H9 (cell line): ENCODE measurements at regions not wholly inside any gene's neighbourhood (a gene's known extent, or its start where the extent isn't known, plus 50 kb on each side); places are given as distances from the start of the nearest gene placed in this dataset.

ENCODE experiments used
- DNase-seq: peaks from one replicate; pipeline ENCODE4 v3.0.0-alpha.2; 2017
- H2AFZ ChIP-seq: one replicate; pipeline ENCODE4 v1.6.1; 2013; ENCODE audit warnings: mild to moderate bottlenecking, low read length, control low read depth, moderate library complexity
- H2AK5ac ChIP-seq: 2 replicates; pipeline ENCODE4 v1.6.1; 2013; ENCODE audit warnings: low read length, control low read depth, mixed read lengths; ENCODE audit not compliant: insufficient read length
- H2BK120ac ChIP-seq: one replicate; pipeline ENCODE4 v1.6.1; 2013; ENCODE audit warnings: low read depth, mild to moderate bottlenecking, low read length, control low read depth, inconsistent platforms; ENCODE audit not compliant: poor library complexity, severe bottlenecking
- H2BK12ac ChIP-seq: 2 replicates; pipeline ENCODE4 v1.6.1; 2013; ENCODE audit warnings: low read length, control low read depth, mixed read lengths, low read depth; ENCODE audit not compliant: insufficient read length
- H2BK15ac ChIP-seq: 2 replicates; pipeline ENCODE4 v1.6.1; 2013; ENCODE audit warnings: low read depth, low read length, control low read depth
- H2BK20ac ChIP-seq: one replicate; pipeline ENCODE4 v1.6.1; 2013; ENCODE audit warnings: low read depth, mild to moderate bottlenecking, low read length, control low read depth, inconsistent platforms; ENCODE audit not compliant: poor library complexity, severe bottlenecking
- H2BK5ac ChIP-seq: 2 replicates; pipeline ENCODE4 v1.6.1; 2013; ENCODE audit warnings: low read length, control low read depth, mixed read lengths; ENCODE audit not compliant: insufficient read length
- H3K14ac ChIP-seq: 2 replicates; pipeline ENCODE4 v1.6.1; 2013; ENCODE audit warnings: low read length, control low read depth; ENCODE audit not compliant: insufficient read depth
- H3K18ac ChIP-seq: 2 replicates; pipeline ENCODE4 v1.6.1; 2013; ENCODE audit warnings: low read depth, mild to moderate bottlenecking, mixed read lengths, low read length, control low read depth; ENCODE audit not compliant: insufficient read length
- H3K23ac ChIP-seq: 2 replicates; pipeline ENCODE4 v1.6.1; 2013; ENCODE audit warnings: low read length, control low read depth, mixed read lengths, low read depth; ENCODE audit not compliant: insufficient read length
- H3K23me2 ChIP-seq: 2 replicates; pipeline ENCODE4 v1.6.1; 2013; ENCODE audit warnings: low read depth, mild to moderate bottlenecking, mixed read lengths, low read length, control low read depth; ENCODE audit not compliant: insufficient read length, poor library complexity, severe bottlenecking
- H3K27ac ChIP-seq: 2 replicates; pipeline ENCODE4 v1.5.1; 2013; ENCODE audit warnings: low read length, control low read depth, mixed read lengths, low read depth; ENCODE audit not compliant: insufficient read length
- H3K27me3 ChIP-seq: 2 replicates; pipeline ENCODE4 v1.6.1; 2013; ENCODE audit warnings: low read length, control low read depth, inconsistent platforms; ENCODE audit not compliant: insufficient read depth
- H3K4ac ChIP-seq: 2 replicates; pipeline ENCODE4 v1.6.1; 2013; ENCODE audit warnings: low read depth, mild to moderate bottlenecking, control low read depth, inconsistent platforms, low read length, moderate library complexity
- H3K4me1 ChIP-seq: 2 replicates; pipeline ENCODE4 v1.6.1; 2013; ENCODE audit warnings: low read length, control low read depth, inconsistent platforms; ENCODE audit not compliant: insufficient read depth
- H3K4me2 ChIP-seq: 2 replicates; pipeline ENCODE4 v1.6.1; 2013; ENCODE audit warnings: low read length, control low read depth, mixed read lengths; ENCODE audit not compliant: insufficient read length, insufficient read depth
- H3K56ac ChIP-seq: 2 replicates; pipeline ENCODE4 v1.6.1; 2013; ENCODE audit warnings: low read depth, mild to moderate bottlenecking, mixed read lengths, low read length, control low read depth; ENCODE audit not compliant: insufficient read length
- H3K79me1 ChIP-seq: 2 replicates; pipeline ENCODE4 v1.6.1; 2013; ENCODE audit warnings: low read depth, mild to moderate bottlenecking, moderate library complexity, low read length, control low read depth, inconsistent platforms; ENCODE audit not compliant: insufficient read depth, poor library complexity, severe bottlenecking
- H3K79me2 ChIP-seq: 2 replicates; pipeline ENCODE4 v1.6.1; 2013; ENCODE audit warnings: low read length, control low read depth, inconsistent platforms; ENCODE audit not compliant: insufficient read depth
- H3K9ac ChIP-seq: 2 replicates; pipeline ENCODE4 v1.6.1; 2013; ENCODE audit warnings: low read length, control low read depth, mixed read lengths; ENCODE audit not compliant: insufficient read length; ENCODE audit errors: extremely low read depth
- H3K9me3 ChIP-seq: one replicate; pipeline ENCODE4 v1.6.1; 2013; ENCODE audit warnings: low read depth, low read length, inconsistent platforms; ENCODE audit not compliant: control insufficient read depth
- H3T11ph ChIP-seq: one replicate; pipeline ENCODE4 v1.6.1; 2013; ENCODE audit warnings: mild to moderate bottlenecking, low read length, control low read depth, inconsistent platforms
- H4K20me1 ChIP-seq: one replicate; pipeline ENCODE4 v1.6.1; 2013; ENCODE audit not compliant: control insufficient read depth, insufficient read length, insufficient read depth
- H4K5ac ChIP-seq: 2 replicates; pipeline ENCODE4 v1.6.1; 2013; ENCODE audit warnings: low read depth, mild to moderate bottlenecking, mixed read lengths, low read length, control low read depth; ENCODE audit not compliant: insufficient read length
- H4K8ac ChIP-seq: replicated peaks from 2 replicates; pipeline ENCODE4 v1.6.1; 2013; ENCODE audit warnings: low read length, control low read depth, mixed read lengths, low read depth; ENCODE audit not compliant: insufficient read length
- H4K91ac ChIP-seq: 2 replicates; pipeline ENCODE4 v1.6.1; 2013; ENCODE audit warnings: low read depth, mild to moderate bottlenecking, moderate library complexity, mixed read lengths, low read length, control low read depth; ENCODE audit not compliant: insufficient read length
- H3K27ac Mint-ChIP-seq, 3 experiments: 2 replicates in 2 of 3; 3 replicates in 1 of 3; pipeline ENCODE4 v1.8.0; 2020 to 2021; ENCODE audit warnings: mixed read lengths in 3 of 3, mild to moderate bottlenecking in 1 of 3, moderate library complexity in 1 of 3
- H3K27me3 Mint-ChIP-seq: 2 replicates; pipeline ENCODE4 v1.8.0; 2021; ENCODE audit warnings: low read depth, mild to moderate bottlenecking, moderate library complexity, mixed read lengths
- H3K36me3 Mint-ChIP-seq, 3 experiments: 2 replicates in 2 of 3; 3 replicates in 1 of 3; pipeline ENCODE4 v1.8.0; 2020 to 2021; ENCODE audit warnings: low read depth in 3 of 3, mixed read lengths in 3 of 3; ENCODE audit not compliant: insufficient read depth in 1 of 3
- H3K4me1 Mint-ChIP-seq, 2 experiments: 2 replicates each; pipeline ENCODE4 v1.8.0; 2020; ENCODE audit warnings: mixed read lengths in 2 of 2
- H3K4me3 Mint-ChIP-seq, 2 experiments: 2 replicates in 1 of 2; 3 replicates in 1 of 2; pipeline ENCODE4 v1.8.0; 2020 to 2021; ENCODE audit warnings: mild to moderate bottlenecking in 2 of 2, mixed read lengths in 2 of 2, moderate library complexity in 1 of 2
- H3K9me3 Mint-ChIP-seq, 2 experiments: 2 replicates in 1 of 2; 3 replicates in 1 of 2; pipeline ENCODE4 v1.8.0; 2020; ENCODE audit warnings: mild to moderate bottlenecking in 2 of 2, mixed read lengths in 2 of 2, moderate library complexity in 1 of 2
- WGBS: extraction: QIAGEN DNeasy Blood & Tissue Kit; methylation state at CpG from one replicate; pipeline ENCODE4 v1.1.7; 2013; ENCODE audit warnings: missing lambda C conversion rate, low lambda C conversion rate, mixed read lengths; ENCODE audit not compliant: insufficient read length; ENCODE audit errors: extremely low coverage; 5-methylcytosine and 5-hydroxymethylcytosine counted together
- TF ChIP-seq, protein P1 (sequence below): fragments of 200-600 bp; sonication (generic); conservative IDR thresholded peaks from 3 replicates; pipeline ENCODE4 v1.8.0; 2021; ENCODE audit warnings: antibody characterized with exemption, mild to moderate bottlenecking

- H3K27ac Mint-ChIP-seq: no peak overlapping the region
- no peaks in the 10 kb centered on the region for H3K4me1 ChIP-seq
- H3K27ac ChIP-seq: no peak overlapping the region
- H2AK5ac ChIP-seq: no peak overlapping the region
- H3K9me3 ChIP-seq: no peaks in the 10 kb centered on the region
- no peak overlapping the region; the same call in 1 of the 2 replicates for H3K14ac ChIP-seq
- H4K5ac ChIP-seq: no peak overlapping the region
- no peak overlapping the region for H4K8ac ChIP-seq
- no peak overlapping the region for H2BK15ac ChIP-seq
- no peak overlapping the region for H3K56ac ChIP-seq
- no peak overlapping the region for H3T11ph ChIP-seq
- no peak overlapping the region for H3K4ac ChIP-seq
- peaks cover 7% of the 10 kb centered on the region for H3K27me3 Mint-ChIP-seq
- no peak overlapping the region for H3K18ac ChIP-seq
- no peaks in the 10 kb centered on the region for H3K23me2 ChIP-seq
- no peak overlapping the region for H2BK12ac ChIP-seq
- no peak overlapping the region for H2BK20ac ChIP-seq
- no peaks in the 10 kb centered on the region for H3K79me2 ChIP-seq
- no peaks in the 10 kb centered on the region; a peak in 1 of 7 replicates for H3K36me3 Mint-ChIP-seq
- H3K27me3 ChIP-seq: no peaks in the 10 kb centered on the region
- H3K4me3 Mint-ChIP-seq: no peak overlapping the region
- no peak overlapping the region for H2BK120ac ChIP-seq
- no peaks in the 10 kb centered on the region for H3K79me1 ChIP-seq
- DNase-seq: no peak
- H4K20me1 ChIP-seq: no peaks in the 10 kb centered on the region
- TF ChIP-seq, protein P1, sequence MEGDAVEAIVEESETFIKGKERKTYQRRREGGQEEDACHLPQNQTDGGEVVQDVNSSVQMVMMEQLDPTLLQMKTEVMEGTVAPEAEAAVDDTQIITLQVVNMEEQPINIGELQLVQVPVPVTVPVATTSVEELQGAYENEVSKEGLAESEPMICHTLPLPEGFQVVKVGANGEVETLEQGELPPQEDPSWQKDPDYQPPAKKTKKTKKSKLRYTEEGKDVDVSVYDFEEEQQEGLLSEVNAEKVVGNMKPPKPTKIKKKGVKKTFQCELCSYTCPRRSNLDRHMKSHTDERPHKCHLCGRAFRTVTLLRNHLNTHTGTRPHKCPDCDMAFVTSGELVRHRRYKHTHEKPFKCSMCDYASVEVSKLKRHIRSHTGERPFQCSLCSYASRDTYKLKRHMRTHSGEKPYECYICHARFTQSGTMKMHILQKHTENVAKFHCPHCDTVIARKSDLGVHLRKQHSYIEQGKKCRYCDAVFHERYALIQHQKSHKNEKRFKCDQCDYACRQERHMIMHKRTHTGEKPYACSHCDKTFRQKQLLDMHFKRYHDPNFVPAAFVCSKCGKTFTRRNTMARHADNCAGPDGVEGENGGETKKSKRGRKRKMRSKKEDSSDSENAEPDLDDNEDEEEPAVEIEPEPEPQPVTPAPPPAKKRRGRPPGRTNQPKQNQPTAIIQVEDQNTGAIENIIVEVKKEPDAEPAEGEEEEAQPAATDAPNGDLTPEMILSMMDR: no peak
- H4K91ac ChIP-seq: no peak overlapping the region
- WGBS: no CpG with 5 or more reads among the region's 17 CpGs
- no peaks in the 10 kb centered on the region for H3K4me1 Mint-ChIP-seq
- peaks cover 4 to 7% of the 10 kb centered on the region in 2 experiments; a peak in 4 of 5 replicates for H3K9me3 Mint-ChIP-seq
- no peak overlapping the region for H3K23ac ChIP-seq
- no peak overlapping the region for H3K4me2 ChIP-seq
- H2BK5ac ChIP-seq: no peak overlapping the region
- H2AFZ ChIP-seq: no peak overlapping the region
- H3K9ac ChIP-seq: no peak overlapping the region
Observed at GRCh38 chr2:217092710-217093379, 233.0 kb upstream of the TNP1 start.
